Body of pancreas (tissue), 4 donors: ENCODE measurements at regions not wholly inside any gene's neighbourhood (a gene's known extent, or its start where the extent isn't known, plus 50 kb on each side); places are given as distances from the start of the nearest gene placed in this dataset.
"Not testable (repeated sequence)": the region's sequence is repeated elsewhere in the genome, so short reads cannot be mapped to it uniquely, and the experiment has no call there.

Experiments used
- POLR2A ChIP-seq, 3 donors: fragments of 450-650 bp; IDR thresholded peaks; one replicate each; pipeline ENCODE4 v1.6.1; 2016; ENCODE audit warnings: antibody characterized with exemption in 3 of 3, mild to moderate bottlenecking in 2 of 3
- TF ChIP-seq, protein P1 (sequence below), 7 experiments: fragments of 450-650 bp in 4 of 7; fragments of 200-600 bp in 3 of 7; sonication (generic) in 3 of 7; IDR thresholded peaks; one replicate each; pipeline ENCODE4 v1.5.1; 2016 to 2019; ENCODE audit warnings: antibody characterized with exemption in 7 of 7

DNA sequence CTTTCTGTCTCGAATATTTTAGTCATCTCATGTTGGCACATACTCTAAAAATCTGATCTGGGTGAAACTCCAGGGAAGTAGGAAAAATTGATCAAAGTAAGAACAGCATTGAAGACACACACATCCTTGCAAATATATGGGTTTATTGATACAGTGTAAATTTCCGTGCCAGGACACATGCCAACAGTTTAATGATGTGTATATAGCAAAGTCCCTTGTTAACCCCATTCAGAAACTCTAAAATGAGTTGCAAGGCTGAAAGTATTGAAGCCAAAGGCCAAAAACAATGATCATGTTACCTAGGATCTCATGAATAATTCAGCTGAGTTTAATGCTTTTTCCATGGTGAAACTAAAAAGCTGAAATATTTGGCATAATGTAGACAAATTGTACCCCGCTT lies 62.3 kb upstream of the FAM72C start:
- not testable (repeated sequence) for TF ChIP-seq POLR2A (IDR thresholded peaks at IDR 0.05)
- TF ChIP-seq, protein P1, sequence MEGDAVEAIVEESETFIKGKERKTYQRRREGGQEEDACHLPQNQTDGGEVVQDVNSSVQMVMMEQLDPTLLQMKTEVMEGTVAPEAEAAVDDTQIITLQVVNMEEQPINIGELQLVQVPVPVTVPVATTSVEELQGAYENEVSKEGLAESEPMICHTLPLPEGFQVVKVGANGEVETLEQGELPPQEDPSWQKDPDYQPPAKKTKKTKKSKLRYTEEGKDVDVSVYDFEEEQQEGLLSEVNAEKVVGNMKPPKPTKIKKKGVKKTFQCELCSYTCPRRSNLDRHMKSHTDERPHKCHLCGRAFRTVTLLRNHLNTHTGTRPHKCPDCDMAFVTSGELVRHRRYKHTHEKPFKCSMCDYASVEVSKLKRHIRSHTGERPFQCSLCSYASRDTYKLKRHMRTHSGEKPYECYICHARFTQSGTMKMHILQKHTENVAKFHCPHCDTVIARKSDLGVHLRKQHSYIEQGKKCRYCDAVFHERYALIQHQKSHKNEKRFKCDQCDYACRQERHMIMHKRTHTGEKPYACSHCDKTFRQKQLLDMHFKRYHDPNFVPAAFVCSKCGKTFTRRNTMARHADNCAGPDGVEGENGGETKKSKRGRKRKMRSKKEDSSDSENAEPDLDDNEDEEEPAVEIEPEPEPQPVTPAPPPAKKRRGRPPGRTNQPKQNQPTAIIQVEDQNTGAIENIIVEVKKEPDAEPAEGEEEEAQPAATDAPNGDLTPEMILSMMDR (IDR thresholded peaks at IDR 0.05): not testable (repeated sequence)
